ENCODE measurements at regions not wholly inside any gene's neighbourhood (a gene's known extent, or its start where the extent isn't known, plus 50 kb on each side); places are given as distances from the start of the nearest gene placed in this dataset.

- Histone ChIP-seq H3K9me3 (ENCODE audit: control insufficient read depth, low read depth, low read length) (no peaks in the 10 kb centered on the region), H3K27ac (ENCODE audit: control insufficient read depth, insufficient read depth, low read length) (no peak overlapping the region), H3K27me3 (ENCODE audit: control insufficient read depth, extremely low read depth, insufficient read depth, low read length) (no peaks in the 10 kb centered on the region), H3K79me2 (ENCODE audit: control insufficient read depth, insufficient read depth, low read length) (no peaks in the 10 kb centered on the region), H3K4me3 (ENCODE audit: control insufficient read depth in 2 of 3, extremely low read depth in 1 of 3, insufficient read depth in 2 of 3, low read depth in 1 of 3, low read length in 3 of 3) (no peak overlapping the region), H4K20me1 (ENCODE audit: control insufficient read depth, extremely low read depth, insufficient read depth, low read length) (no peaks in the 10 kb centered on the region), H2AFZ (ENCODE audit: control insufficient read depth, low read length) (no peak overlapping the region), H3K36me3 (ENCODE audit: control insufficient read depth in 2 of 2, extremely low read depth in 1 of 2, insufficient read depth in 2 of 2, low read length in 2 of 2) (no peaks in the 10 kb centered on the region), H3K4me2 (ENCODE audit: control insufficient read depth, extremely low read depth, insufficient read depth, low read depth, low read length) (no peak overlapping the region), H3K4me1 (ENCODE audit: control insufficient read depth, extremely low read depth, insufficient read depth, low read length) (no peaks in the 10 kb centered on the region), H3K9me1 (ENCODE audit: control insufficient read depth, extremely low read depth, insufficient read depth, low read length) (no peaks in the 10 kb centered on the region), H3K9ac (ENCODE audit: control insufficient read depth, extremely low read depth, insufficient read depth, low read length) (no peak overlapping the region)
- dilution Hi-C loops (cut with MboI; ENCODE audit: extremely low pct_ligation_motif_present, low sequenced_read_pairs): no loop called here
- FAIRE-seq (no peak), DNase-seq (ENCODE audit: low read depth, low spot score) (no peak)
- TF ChIP-seq EZH2 (IDR thresholded peaks at IDR 0.05; ENCODE audit: low read length): no peak
- TF ChIP-seq, protein P1, sequence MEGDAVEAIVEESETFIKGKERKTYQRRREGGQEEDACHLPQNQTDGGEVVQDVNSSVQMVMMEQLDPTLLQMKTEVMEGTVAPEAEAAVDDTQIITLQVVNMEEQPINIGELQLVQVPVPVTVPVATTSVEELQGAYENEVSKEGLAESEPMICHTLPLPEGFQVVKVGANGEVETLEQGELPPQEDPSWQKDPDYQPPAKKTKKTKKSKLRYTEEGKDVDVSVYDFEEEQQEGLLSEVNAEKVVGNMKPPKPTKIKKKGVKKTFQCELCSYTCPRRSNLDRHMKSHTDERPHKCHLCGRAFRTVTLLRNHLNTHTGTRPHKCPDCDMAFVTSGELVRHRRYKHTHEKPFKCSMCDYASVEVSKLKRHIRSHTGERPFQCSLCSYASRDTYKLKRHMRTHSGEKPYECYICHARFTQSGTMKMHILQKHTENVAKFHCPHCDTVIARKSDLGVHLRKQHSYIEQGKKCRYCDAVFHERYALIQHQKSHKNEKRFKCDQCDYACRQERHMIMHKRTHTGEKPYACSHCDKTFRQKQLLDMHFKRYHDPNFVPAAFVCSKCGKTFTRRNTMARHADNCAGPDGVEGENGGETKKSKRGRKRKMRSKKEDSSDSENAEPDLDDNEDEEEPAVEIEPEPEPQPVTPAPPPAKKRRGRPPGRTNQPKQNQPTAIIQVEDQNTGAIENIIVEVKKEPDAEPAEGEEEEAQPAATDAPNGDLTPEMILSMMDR (optimal IDR thresholded peaks at IDR 0.05 in 1 of 3, IDR thresholded peaks at IDR 0.05 in 1 of 3, conservative IDR thresholded peaks at IDR 0.05 in 1 of 3; ENCODE audit: extremely low read depth in 1 of 3, insufficient read depth in 2 of 3, low read length in 3 of 3): no peak
Measured at GRCh38 chr15:95371664-95372063, 958.8 kb upstream of the NR2F2 start.

DNA sequence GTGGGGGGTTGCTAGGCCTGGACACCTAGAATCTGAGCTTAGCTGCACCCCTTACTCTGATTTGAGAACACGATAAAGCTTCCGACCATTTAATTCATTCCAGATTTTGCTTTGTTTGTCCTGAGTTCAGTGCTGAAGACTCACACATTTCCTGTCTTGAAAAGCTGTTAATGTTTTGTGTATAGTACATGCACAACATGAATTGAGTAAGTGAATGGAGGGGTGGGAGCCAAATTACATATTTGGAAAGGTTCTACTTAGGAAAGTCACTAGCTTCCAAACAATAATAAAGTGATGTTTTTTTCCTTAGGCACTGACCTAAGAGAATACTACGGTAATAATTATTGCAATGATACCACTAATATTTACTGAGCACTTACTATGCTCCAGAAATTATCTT lies 955.2 kb upstream of the NR2F2 start:
- H3K4me2 ChIP-seq (ENCODE audit: control insufficient read depth, extremely low read depth, insufficient read depth, low read depth, low read length): no peak overlapping the region
- H4K20me1 ChIP-seq (ENCODE audit: control insufficient read depth, extremely low read depth, insufficient read depth, low read length): no peaks in the 10 kb centered on the region
- H3K4me1 ChIP-seq (ENCODE audit: control insufficient read depth, extremely low read depth, insufficient read depth, low read length): no peaks in the 10 kb centered on the region
- H3K27ac ChIP-seq (ENCODE audit: control insufficient read depth, insufficient read depth, low read length): no peak overlapping the region
- H2AFZ ChIP-seq (ENCODE audit: control insufficient read depth, low read length): no peak overlapping the region
- H3K9me3 ChIP-seq (ENCODE audit: control insufficient read depth, low read depth, low read length): no peaks in the 10 kb centered on the region
- no peaks in the 10 kb centered on the region for H3K79me2 ChIP-seq (ENCODE audit: control insufficient read depth, insufficient read depth, low read length)
- H3K9ac ChIP-seq (ENCODE audit: control insufficient read depth, extremely low read depth, insufficient read depth, low read length): no peak overlapping the region
- no peaks in the 10 kb centered on the region for H3K9me1 ChIP-seq (ENCODE audit: control insufficient read depth, extremely low read depth, insufficient read depth, low read length)
- FAIRE-seq (no peak), DNase-seq (ENCODE audit: low read depth, low spot score) (no peak)
- H3K4me3 ChIP-seq (ENCODE audit: control insufficient read depth in 2 of 3, extremely low read depth in 1 of 3, insufficient read depth in 2 of 3, low read depth in 1 of 3, low read length in 3 of 3): no peak overlapping the region
- no peaks in the 10 kb centered on the region for H3K36me3 ChIP-seq (ENCODE audit: control insufficient read depth in 2 of 2, extremely low read depth in 1 of 2, insufficient read depth in 2 of 2, low read length in 2 of 2)
- TF ChIP-seq EZH2 (IDR thresholded peaks at IDR 0.05; ENCODE audit: low read length): no peak
- TF ChIP-seq, protein P1 (optimal IDR thresholded peaks at IDR 0.05 in 1 of 3, IDR thresholded peaks at IDR 0.05 in 1 of 3, conservative IDR thresholded peaks at IDR 0.05 in 1 of 3; ENCODE audit: extremely low read depth in 1 of 3, insufficient read depth in 2 of 3, low read length in 3 of 3): no peak
- dilution Hi-C loops (cut with MboI; ENCODE audit: extremely low pct_ligation_motif_present, low sequenced_read_pairs): no loop called here
- no peaks in the 10 kb centered on the region for H3K27me3 ChIP-seq (ENCODE audit: control insufficient read depth, extremely low read depth, insufficient read depth, low read length)

All from keratinocyte (primary cell).